Bronchial epithelial cell (primary cell): ENCODE measurements at regions not wholly inside any gene's neighbourhood (a gene's known extent, or its start where the extent isn't known, plus 50 kb on each side); places are given as distances from the start of the nearest gene placed in this dataset.
A peak's percentile ranks its signal among the peaks of the same experiment; 100 is the strongest.

Experiments used
- DNase-seq: peaks from one replicate; pipeline ENCODE4 v3.0.0-alpha.2; 2010; ENCODE audit warnings: low read depth
- FAIRE-seq: peaks from 2 replicates; lab custom pipeline; 2011; peaks lifted over from hg19 to GRCh38; lab: Jason Lieb, UNC
- H3K27me3 ChIP-seq: 2 replicates; pipeline ENCODE4 v1.5.1; 2011; ENCODE audit warnings: low read length; ENCODE audit not compliant: control insufficient read depth, insufficient read depth
- H3K36me3 ChIP-seq: 2 replicates; pipeline ENCODE4 v1.5.1; 2011; ENCODE audit warnings: low read length; ENCODE audit not compliant: control insufficient read depth, insufficient read depth
- H3K4me3 ChIP-seq: 2 replicates; pipeline ENCODE4 v1.5.1; 2011; ENCODE audit warnings: mild to moderate bottlenecking, low read depth, low read length, control low read depth
- TF ChIP-seq, protein P1 (sequence below): IDR thresholded peaks from 2 replicates; pipeline ENCODE4 v1.5.1; 2011; ENCODE audit warnings: mild to moderate bottlenecking, moderate library complexity, low read length, control low read depth, inconsistent platforms; ENCODE audit not compliant: insufficient read depth, severe bottlenecking

DNA sequence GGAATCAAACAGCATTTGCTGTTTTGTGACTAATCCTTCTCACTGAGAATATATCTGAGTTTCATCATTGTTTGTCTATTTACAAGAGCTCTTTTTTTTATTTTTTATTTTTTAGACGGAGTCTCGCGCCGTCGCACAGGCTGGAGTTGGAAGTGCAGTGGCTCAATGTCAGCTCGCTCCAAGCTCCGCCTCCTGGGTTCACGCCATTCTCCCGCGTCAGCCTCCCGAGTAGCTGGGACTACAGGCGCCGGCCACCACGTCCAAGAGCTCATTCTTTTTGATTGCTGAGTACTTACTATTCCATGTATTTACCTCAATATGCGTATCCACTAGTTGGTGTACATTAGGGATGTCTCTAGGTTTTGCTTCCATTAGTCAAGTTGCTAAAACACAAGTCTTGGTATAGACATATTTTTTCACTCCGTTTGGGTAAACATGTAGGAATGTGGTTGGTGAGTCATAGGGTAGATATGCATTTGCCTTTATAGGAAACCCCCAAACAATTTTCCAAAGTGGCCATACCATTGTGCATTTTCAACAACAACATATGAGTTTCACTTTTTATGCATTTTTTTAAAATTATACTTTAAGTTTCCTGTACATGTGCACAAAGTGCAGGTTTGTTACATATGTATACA, 1005.0 kb upstream of the CDH10 start:
- FAIRE-seq (no peak), DNase-seq (peak; percentile 1)
- Histone ChIP-seq H3K4me3 (no peak overlapping the region), H3K27me3 (no peaks in the 10 kb centered on the region), H3K36me3 (no peaks in the 10 kb centered on the region)
- TF ChIP-seq, protein P1, sequence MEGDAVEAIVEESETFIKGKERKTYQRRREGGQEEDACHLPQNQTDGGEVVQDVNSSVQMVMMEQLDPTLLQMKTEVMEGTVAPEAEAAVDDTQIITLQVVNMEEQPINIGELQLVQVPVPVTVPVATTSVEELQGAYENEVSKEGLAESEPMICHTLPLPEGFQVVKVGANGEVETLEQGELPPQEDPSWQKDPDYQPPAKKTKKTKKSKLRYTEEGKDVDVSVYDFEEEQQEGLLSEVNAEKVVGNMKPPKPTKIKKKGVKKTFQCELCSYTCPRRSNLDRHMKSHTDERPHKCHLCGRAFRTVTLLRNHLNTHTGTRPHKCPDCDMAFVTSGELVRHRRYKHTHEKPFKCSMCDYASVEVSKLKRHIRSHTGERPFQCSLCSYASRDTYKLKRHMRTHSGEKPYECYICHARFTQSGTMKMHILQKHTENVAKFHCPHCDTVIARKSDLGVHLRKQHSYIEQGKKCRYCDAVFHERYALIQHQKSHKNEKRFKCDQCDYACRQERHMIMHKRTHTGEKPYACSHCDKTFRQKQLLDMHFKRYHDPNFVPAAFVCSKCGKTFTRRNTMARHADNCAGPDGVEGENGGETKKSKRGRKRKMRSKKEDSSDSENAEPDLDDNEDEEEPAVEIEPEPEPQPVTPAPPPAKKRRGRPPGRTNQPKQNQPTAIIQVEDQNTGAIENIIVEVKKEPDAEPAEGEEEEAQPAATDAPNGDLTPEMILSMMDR: no peak

DNA sequence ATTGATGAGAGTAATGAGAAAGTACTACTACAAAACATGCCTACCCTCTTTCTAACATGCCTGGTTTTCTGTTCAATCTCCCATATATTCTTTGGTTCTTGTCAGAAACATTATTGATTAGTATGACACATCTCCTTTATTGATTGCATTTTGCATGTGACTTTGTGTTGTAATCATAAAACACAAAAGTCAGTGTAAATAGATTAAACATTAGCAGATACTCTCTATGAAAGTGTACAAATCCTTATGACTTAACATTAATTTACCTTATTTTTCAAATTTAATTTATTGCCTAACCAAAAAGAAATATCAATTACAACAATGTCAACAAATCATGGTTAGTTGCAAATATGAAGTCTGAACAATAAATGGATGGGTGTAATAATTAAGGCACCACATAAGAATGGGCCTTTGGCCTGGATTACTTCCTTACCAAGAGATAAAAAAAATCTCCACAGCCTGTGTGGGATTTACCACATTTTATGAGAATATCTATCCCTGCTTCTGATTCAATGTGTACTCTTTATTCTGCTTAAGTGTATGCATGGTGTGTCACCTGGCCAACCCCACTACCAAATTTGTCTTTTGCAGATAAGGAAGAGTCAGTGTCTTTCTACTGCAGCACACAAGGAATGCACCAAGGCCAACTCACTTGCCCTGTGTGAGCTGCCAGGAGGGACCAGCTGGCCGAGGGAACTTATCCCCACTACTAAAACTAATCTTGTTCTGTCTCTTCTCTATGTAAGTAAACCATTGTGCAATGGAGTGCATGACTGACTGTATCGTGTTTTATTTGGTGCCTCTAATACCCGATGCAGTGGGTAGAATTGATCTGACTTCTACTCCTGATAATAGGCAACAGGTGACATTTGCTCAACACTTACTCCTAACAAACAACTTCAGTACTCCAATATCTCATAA, 1001.9 kb upstream of the CDH10 start:
- DNase-seq: no peak
- Histone ChIP-seq H3K36me3 (no peaks in the 10 kb centered on the region), H3K27me3 (no peaks in the 10 kb centered on the region), H3K4me3 (no peak overlapping the region)
- no peak for FAIRE-seq
- TF ChIP-seq, protein P1: no peak

DNA sequence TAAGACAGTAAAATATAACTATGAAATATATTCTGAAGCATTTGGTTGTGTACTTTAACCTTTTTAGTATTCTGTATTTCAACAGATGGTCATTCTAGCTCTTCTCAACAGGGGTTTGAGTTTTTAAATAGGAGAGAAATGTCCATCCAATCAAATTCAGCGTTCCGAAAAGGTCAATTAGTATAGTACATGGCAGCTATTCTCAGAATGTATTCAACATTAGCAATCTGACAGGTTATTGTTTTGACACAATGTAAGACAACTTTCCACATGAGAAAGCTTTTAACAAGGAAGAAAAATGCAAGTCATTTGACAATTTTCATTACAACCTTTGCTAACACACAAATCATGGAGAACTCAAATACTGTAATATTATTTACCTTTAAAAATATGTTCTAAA, 996.3 kb upstream of the CDH10 start:
- no peaks in the 10 kb centered on the region for H3K36me3 ChIP-seq
- H3K4me3 ChIP-seq: no peak overlapping the region
- FAIRE-seq (no peak), DNase-seq (no peak)
- no peaks in the 10 kb centered on the region for H3K27me3 ChIP-seq
- TF ChIP-seq, protein P1: no peak

DNA sequence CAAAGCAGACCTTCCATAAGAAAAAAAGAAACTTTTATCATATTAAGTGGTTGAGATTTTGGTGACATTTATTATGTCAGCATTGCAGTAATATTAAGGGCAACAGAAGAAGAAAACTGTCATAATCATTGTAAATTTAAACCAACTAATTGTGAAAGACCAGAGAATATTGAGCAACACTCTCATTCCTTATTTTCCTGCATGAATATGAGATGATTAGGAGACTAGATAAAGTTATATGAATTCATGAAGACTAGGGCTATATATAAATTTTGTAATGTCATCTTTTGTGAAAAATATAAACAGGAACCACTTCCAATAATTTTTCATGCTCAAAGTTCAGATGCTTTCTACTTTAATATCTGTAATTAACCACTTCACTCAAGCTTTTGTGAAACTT, 974.5 kb upstream of the CDH10 start:
- H3K27me3 ChIP-seq: no peaks in the 10 kb centered on the region
- TF ChIP-seq, protein P1: no peak
- FAIRE-seq (no peak), DNase-seq (no peak)
- no peak overlapping the region for H3K4me3 ChIP-seq
- no peaks in the 10 kb centered on the region for H3K36me3 ChIP-seq

DNA sequence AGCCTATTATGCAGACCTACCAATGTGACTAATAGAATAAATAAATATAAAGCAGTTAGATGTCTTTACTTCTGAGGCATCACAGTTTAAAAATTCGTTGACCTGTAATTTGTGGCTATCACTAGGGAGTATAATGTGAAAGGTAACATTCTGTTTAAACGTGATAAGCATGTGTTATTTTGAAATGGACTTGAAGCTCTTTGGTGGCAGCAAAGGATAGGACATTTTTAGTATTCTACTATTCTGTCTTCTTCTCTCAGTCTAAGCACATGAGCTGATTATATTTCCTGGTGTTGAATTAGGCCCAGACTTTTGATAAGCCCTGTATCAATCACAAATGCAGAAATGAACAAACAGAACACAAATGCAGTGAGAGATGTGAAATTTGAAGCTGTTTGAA, 974.0 kb upstream of the CDH10 start:
- Histone ChIP-seq H3K27me3 (no peaks in the 10 kb centered on the region), H3K4me3 (no peak overlapping the region), H3K36me3 (no peaks in the 10 kb centered on the region)
- TF ChIP-seq, protein P1: no peak
- FAIRE-seq (no peak), DNase-seq (no peak)
